Esophagus squamous epithelium (tissue), 4 donors: ENCODE measurements at regions not wholly inside any gene's neighbourhood (a gene's known extent, or its start where the extent isn't known, plus 50 kb on each side); places are given as distances from the start of the nearest gene placed in this dataset.

Source experiments
- POLR2A ChIP-seq, 4 donors: fragments of 450-650 bp; IDR thresholded peaks; one replicate each; pipeline ENCODE4 v1.6.1; 2017; ENCODE audit warnings: antibody characterized with exemption in 4 of 4, mild to moderate bottlenecking in 4 of 4, moderate library complexity in 3 of 4
- TF ChIP-seq, protein P1 (sequence below), 6 experiments: fragments of 450-650 bp in 4 of 6; fragments of 200-600 bp in 2 of 6; sonication (generic) in 2 of 6; IDR thresholded peaks; one replicate each; pipeline ENCODE4 v1.5.1; 2016 to 2019; ENCODE audit warnings: antibody characterized with exemption in 6 of 6, mild to moderate bottlenecking in 4 of 6, moderate library complexity in 4 of 6

GRCh38 chr4:94141001-94141400, 66.7 kb upstream of the SMARCAD1 start:
- TF ChIP-seq, protein P1, sequence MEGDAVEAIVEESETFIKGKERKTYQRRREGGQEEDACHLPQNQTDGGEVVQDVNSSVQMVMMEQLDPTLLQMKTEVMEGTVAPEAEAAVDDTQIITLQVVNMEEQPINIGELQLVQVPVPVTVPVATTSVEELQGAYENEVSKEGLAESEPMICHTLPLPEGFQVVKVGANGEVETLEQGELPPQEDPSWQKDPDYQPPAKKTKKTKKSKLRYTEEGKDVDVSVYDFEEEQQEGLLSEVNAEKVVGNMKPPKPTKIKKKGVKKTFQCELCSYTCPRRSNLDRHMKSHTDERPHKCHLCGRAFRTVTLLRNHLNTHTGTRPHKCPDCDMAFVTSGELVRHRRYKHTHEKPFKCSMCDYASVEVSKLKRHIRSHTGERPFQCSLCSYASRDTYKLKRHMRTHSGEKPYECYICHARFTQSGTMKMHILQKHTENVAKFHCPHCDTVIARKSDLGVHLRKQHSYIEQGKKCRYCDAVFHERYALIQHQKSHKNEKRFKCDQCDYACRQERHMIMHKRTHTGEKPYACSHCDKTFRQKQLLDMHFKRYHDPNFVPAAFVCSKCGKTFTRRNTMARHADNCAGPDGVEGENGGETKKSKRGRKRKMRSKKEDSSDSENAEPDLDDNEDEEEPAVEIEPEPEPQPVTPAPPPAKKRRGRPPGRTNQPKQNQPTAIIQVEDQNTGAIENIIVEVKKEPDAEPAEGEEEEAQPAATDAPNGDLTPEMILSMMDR (IDR thresholded peaks at IDR 0.05): no peak
- no peak for TF ChIP-seq POLR2A (IDR thresholded peaks at IDR 0.05)
